Endothelial cell (in vitro differentiated cells): ENCODE measurements at regions not wholly inside any gene's neighbourhood (a gene's known extent, or its start where the extent isn't known, plus 50 kb on each side); places are given as distances from the start of the nearest gene placed in this dataset.

Source experiments
- DNase-seq: peaks from one replicate; pipeline ENCODE4 v3.0.0; 2021; ENCODE audit warnings: low spot score
- H3K27ac Mint-ChIP-seq: one replicate; pipeline ENCODE4 v1.8.0; 2021; ENCODE audit warnings: mixed read lengths, inconsistent platforms; ENCODE audit not compliant: unreplicated experiment
- H3K27me3 Mint-ChIP-seq: one replicate; pipeline ENCODE4 v1.8.0; 2021; ENCODE audit warnings: mild to moderate bottlenecking, moderate library complexity, mixed read lengths, inconsistent platforms; ENCODE audit not compliant: unreplicated experiment
- H3K36me3 Mint-ChIP-seq: one replicate; pipeline ENCODE4 v1.8.0; 2021; ENCODE audit warnings: mild to moderate bottlenecking, low read depth, mixed read lengths, inconsistent platforms; ENCODE audit not compliant: unreplicated experiment
- H3K4me1 Mint-ChIP-seq: one replicate; pipeline ENCODE4 v1.8.0; 2021; ENCODE audit warnings: mild to moderate bottlenecking, mixed read lengths, inconsistent platforms; ENCODE audit not compliant: unreplicated experiment
- H3K4me3 Mint-ChIP-seq: one replicate; pipeline ENCODE4 v1.8.0; 2021; ENCODE audit warnings: mild to moderate bottlenecking, mixed read lengths, inconsistent platforms; ENCODE audit not compliant: unreplicated experiment
- H3K9me3 Mint-ChIP-seq: one replicate; pipeline ENCODE4 v1.8.0; 2021; ENCODE audit warnings: mixed read lengths, inconsistent platforms; ENCODE audit not compliant: unreplicated experiment
- CTCF ChIP-seq: fragments of 200-600 bp; sonication (generic); IDR thresholded peaks from one replicate; pipeline ENCODE4 v1.5.0; 2021; ENCODE audit warnings: antibody characterized with exemption; ENCODE audit not compliant: unreplicated experiment

- Mint-ChIP-seq H3K4me1 (peaks cover 17% of the 10 kb centered on the region), H3K4me3 (no peak overlapping the region), H3K36me3 (no peaks in the 10 kb centered on the region), H3K9me3 (no peaks in the 10 kb centered on the region), H3K27ac (no peak overlapping the region), H3K27me3 (peaks cover 2% of the 10 kb centered on the region)
- no peak for DNase-seq
- TF ChIP-seq CTCF, result no peak
These were observed 331.6 kb downstream of the TXNL1 start for GRCh38 chr18:56306797-56307196.

- peaks cover 2% of the 10 kb centered on the region for H3K27me3 Mint-ChIP-seq
- H3K4me1 Mint-ChIP-seq, result peaks cover 17% of the 10 kb centered on the region
- no peak overlapping the region for H3K4me3 Mint-ChIP-seq
- H3K27ac Mint-ChIP-seq, result no peak overlapping the region
- TF ChIP-seq CTCF, result no peak
- no peaks in the 10 kb centered on the region for H3K36me3 Mint-ChIP-seq
- no peaks in the 10 kb centered on the region for H3K9me3 Mint-ChIP-seq
- no peak for DNase-seq
These were observed 332.8 kb downstream of the TXNL1 start for GRCh38 chr18:56305583-56305982.

- Mint-ChIP-seq H3K27me3 (peaks cover 2% of the 10 kb centered on the region), H3K36me3 (no peaks in the 10 kb centered on the region), H3K27ac (no peak overlapping the region), H3K4me1 (peaks cover 11% of the 10 kb centered on the region), H3K4me3 (no peak overlapping the region), H3K9me3 (no peaks in the 10 kb centered on the region)
- DNase-seq, result no peak
- no peak for TF ChIP-seq CTCF
These were observed 336.2 kb downstream of the TXNL1 start for GRCh38 chr18:56302156-56302555.

GRCh38 chr18:56299740-56300139 is 338.7 kb downstream of the TXNL1 start:
- Mint-ChIP-seq H3K9me3 (no peaks in the 10 kb centered on the region), H3K27ac (no peak overlapping the region), H3K4me3 (no peak overlapping the region), H3K27me3 (peaks cover 2% of the 10 kb centered on the region), H3K4me1 (peaks cover 2% of the 10 kb centered on the region), H3K36me3 (no peaks in the 10 kb centered on the region)
- DNase-seq, result no peak
- TF ChIP-seq CTCF, result no peak

GRCh38 chr18:56298935-56299334 is 339.5 kb downstream of the TXNL1 start:
- Mint-ChIP-seq H3K36me3 (no peaks in the 10 kb centered on the region), H3K4me3 (no peak overlapping the region), H3K9me3 (no peaks in the 10 kb centered on the region), H3K27me3 (peaks cover 2% of the 10 kb centered on the region), H3K4me1 (peaks cover 2% of the 10 kb centered on the region), H3K27ac (no peak overlapping the region)
- DNase-seq, result no peak
- TF ChIP-seq CTCF, result no peak
